ENCODE measurements at regions not wholly inside any gene's neighbourhood (a gene's known extent, or its start where the extent isn't known, plus 50 kb on each side); places are given as distances from the start of the nearest gene placed in this dataset.

DNA sequence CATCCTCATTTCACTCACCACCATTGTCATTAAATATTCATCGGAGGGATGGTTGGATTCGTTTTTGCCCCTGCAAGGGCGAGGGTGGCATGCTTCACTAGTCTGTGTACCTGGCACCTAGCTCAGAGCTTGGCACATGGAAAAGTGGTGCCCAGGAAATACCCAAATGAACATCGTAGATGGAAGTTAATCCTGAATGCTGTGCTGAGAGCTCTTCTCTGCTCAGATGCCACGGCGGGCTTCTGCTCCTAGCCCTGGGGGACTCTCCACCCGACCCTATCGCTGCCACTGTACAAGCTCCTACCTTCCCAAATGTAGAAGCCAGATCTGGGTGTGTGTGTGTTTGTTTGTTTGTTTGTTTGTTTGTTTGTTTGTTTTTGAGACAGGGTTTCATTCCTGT lies 113.0 kb upstream of the ZNF507 start:
- TF ChIP-seq, protein P1, sequence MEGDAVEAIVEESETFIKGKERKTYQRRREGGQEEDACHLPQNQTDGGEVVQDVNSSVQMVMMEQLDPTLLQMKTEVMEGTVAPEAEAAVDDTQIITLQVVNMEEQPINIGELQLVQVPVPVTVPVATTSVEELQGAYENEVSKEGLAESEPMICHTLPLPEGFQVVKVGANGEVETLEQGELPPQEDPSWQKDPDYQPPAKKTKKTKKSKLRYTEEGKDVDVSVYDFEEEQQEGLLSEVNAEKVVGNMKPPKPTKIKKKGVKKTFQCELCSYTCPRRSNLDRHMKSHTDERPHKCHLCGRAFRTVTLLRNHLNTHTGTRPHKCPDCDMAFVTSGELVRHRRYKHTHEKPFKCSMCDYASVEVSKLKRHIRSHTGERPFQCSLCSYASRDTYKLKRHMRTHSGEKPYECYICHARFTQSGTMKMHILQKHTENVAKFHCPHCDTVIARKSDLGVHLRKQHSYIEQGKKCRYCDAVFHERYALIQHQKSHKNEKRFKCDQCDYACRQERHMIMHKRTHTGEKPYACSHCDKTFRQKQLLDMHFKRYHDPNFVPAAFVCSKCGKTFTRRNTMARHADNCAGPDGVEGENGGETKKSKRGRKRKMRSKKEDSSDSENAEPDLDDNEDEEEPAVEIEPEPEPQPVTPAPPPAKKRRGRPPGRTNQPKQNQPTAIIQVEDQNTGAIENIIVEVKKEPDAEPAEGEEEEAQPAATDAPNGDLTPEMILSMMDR (IDR thresholded peaks at IDR 0.05; ENCODE audit: low read depth, low read length): no peak
- TF ChIP-seq EZH2phosphoT487 (IDR thresholded peaks at IDR 0.05; ENCODE audit: low read depth): no peak

Data from OCI-LY3 (cell line).